K562 (cell line): ENCODE measurements at regions not wholly inside any gene's neighbourhood (a gene's known extent, or its start where the extent isn't known, plus 50 kb on each side); places are given as distances from the start of the nearest gene placed in this dataset.

Source experiments
- ETV5 ChIP-seq: sonication (generic); formaldehyde crosslinking; IDR thresholded peaks from 2 replicates; pipeline ENCODE4 v1.4.0; 2020; ENCODE audit warnings: low read depth, mild to moderate bottlenecking, missing genetic modification reagents
- GATAD2A ChIP-seq: fragments of 450-650 bp; IDR thresholded peaks from 2 replicates; pipeline ENCODE4 v1.6.1; 2017
- KDM4B ChIP-seq, 2 experiments: fragments of 450-650 bp in 1 of 2; sonication (generic) in 1 of 2; IDR thresholded peaks; 2 replicates each; pipeline ENCODE4 v1.6.1; 2016 to 2017; ENCODE audit warnings: borderline replicate concordance in 2 of 2, antibody characterized with exemption in 1 of 2, low read depth in 1 of 2, mild to moderate bottlenecking in 1 of 2
- SAFB2 ChIP-seq: fragments of 200-400 bp; formaldehyde crosslinking; IDR thresholded peaks from 2 replicates; pipeline ENCODE4 v1.6.1; 2018; ENCODE audit warnings: borderline replicate concordance, low read length, low read depth, moderate library complexity; ENCODE audit not compliant: severe bottlenecking
- ZNF263 ChIP-seq: sonication (generic); formaldehyde crosslinking; IDR thresholded peaks from 2 replicates; pipeline ENCODE4 v1.8.0; 2022; ENCODE audit warnings: mild to moderate bottlenecking, missing genetic modification reagents, borderline replicate concordance
- TF ChIP-seq, protein P1 (sequence below), 2 experiments: fragments of 450-650 bp in 1 of 2; sonication (generic) in 1 of 2; formaldehyde crosslinking in 1 of 2; IDR thresholded peaks; 2 replicates each; pipeline versions ENCODE4 v1.7.1 to v1.9.0; 2016 to 2022; ENCODE audit warnings: inconsistent platforms in 1 of 2, mild to moderate bottlenecking in 1 of 2, missing genetic modification reagents in 1 of 2

DNA sequence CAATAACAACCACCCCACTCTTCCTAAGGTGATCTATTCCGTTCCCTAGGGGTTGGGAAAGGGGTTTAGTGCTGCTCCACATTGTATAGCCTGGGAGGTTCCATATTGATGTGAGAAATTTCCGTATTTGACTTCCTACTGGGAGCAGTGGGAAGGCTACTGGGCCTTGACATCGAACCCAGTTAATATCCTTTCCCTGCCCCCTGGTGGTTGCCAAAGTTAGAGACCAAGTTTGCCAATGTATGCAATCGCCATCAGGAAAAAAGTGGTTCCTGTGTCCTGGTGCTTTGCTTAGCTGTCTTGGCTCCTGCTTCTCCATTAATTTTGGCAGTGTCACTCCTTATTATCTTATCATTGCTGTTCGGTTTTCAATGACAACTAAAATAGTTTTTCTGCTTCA lies 914.9 kb downstream of the KCNJ2 start (continued):
- TF ChIP-seq, protein P1, sequence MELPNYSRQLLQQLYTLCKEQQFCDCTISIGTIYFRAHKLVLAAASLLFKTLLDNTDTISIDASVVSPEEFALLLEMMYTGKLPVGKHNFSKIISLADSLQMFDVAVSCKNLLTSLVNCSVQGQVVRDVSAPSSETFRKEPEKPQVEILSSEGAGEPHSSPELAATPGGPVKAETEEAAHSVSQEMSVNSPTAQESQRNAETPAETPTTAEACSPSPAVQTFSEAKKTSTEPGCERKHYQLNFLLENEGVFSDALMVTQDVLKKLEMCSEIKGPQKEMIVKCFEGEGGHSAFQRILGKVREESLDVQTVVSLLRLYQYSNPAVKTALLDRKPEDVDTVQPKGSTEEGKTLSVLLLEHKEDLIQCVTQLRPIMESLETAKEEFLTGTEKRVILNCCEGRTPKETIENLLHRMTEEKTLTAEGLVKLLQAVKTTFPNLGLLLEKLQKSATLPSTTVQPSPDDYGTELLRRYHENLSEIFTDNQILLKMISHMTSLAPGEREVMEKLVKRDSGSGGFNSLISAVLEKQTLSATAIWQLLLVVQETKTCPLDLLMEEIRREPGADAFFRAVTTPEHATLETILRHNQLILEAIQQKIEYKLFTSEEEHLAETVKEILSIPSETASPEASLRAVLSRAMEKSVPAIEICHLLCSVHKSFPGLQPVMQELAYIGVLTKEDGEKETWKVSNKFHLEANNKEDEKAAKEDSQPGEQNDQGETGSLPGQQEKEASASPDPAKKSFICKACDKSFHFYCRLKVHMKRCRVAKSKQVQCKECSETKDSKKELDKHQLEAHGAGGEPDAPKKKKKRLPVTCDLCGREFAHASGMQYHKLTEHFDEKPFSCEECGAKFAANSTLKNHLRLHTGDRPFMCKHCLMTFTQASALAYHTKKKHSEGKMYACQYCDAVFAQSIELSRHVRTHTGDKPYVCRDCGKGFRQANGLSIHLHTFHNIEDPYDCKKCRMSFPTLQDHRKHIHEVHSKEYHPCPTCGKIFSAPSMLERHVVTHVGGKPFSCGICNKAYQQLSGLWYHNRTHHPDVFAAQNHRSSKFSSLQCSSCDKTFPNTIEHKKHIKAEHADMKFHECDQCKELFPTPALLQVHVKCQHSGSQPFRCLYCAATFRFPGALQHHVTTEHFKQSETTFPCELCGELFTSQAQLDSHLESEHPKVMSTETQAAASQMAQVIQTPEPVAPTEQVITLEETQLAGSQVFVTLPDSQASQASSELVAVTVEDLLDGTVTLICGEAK (IDR thresholded peaks at IDR 0.05): no peak
- TF ChIP-seq, protein P1 (CRISPR knock-in tag; IDR thresholded peaks at IDR 0.05): no peak
- TF ChIP-seq ETV5 (CRISPR knock-in tag) (no peak), ZNF263 (CRISPR knock-in tag) (no peak), GATAD2A (no peak), SAFB2 (no peak), KDM4B (IDR thresholded peaks at IDR 0.05; ENCODE audit: borderline replicate concordance in 2 of 2, low read depth in 1 of 2) (no peak)
